ENCODE measurements at regions not wholly inside any gene's neighbourhood (a gene's known extent, or its start where the extent isn't known, plus 50 kb on each side); places are given as distances from the start of the nearest gene placed in this dataset.

- TF ChIP-seq EZH2 (IDR thresholded peaks at IDR 0.05; ENCODE audit: insufficient read depth, poor library complexity, severe bottlenecking) (no peak), EZH2phosphoT487 (IDR thresholded peaks at IDR 0.05; ENCODE audit: insufficient read depth, low read depth) (no peak)
Observed at GRCh38 chr3:80187981-80188380, 420.2 kb upstream of the ROBO1 start.
